Lower leg skin (tissue), 4 donors: ENCODE measurements at regions not wholly inside any gene's neighbourhood (a gene's known extent, or its start where the extent isn't known, plus 50 kb on each side); places are given as distances from the start of the nearest gene placed in this dataset.

Source experiments
- DNase-seq, 2 donors: peaks; one replicate each; pipeline ENCODE4 v3.0.0-alpha.2; 2019; ENCODE audit warnings: low spot score in 2 of 2
- H3K4me3 ChIP-seq: fragments of 200-600 bp; sonication (generic); 2 replicates; pipeline ENCODE4 v1.5.1; 2017; ENCODE audit warnings: mild to moderate bottlenecking, low read depth; ENCODE audit not compliant: poor library complexity, severe bottlenecking
- CTCF ChIP-seq, 3 donors: fragments of 450-650 bp; IDR thresholded peaks; one replicate each; pipeline ENCODE4 v1.5.1; 2016; ENCODE audit warnings: antibody characterized with exemption in 3 of 3, mild to moderate bottlenecking in 3 of 3, moderate library complexity in 2 of 3
- POLR2A ChIP-seq, 2 donors: fragments of 450-650 bp; IDR thresholded peaks; one replicate each; pipeline ENCODE4 v1.6.1; 2016 to 2017; ENCODE audit warnings: antibody characterized with exemption in 2 of 2, mild to moderate bottlenecking in 1 of 2, moderate library complexity in 1 of 2
- WGBS, 2 donors: methylation state at CpG; one replicate each; pipeline ENCODE4 v1.1.5; 2018; 5-methylcytosine and 5-hydroxymethylcytosine counted together
- intact Hi-C: fragments of 100-400 bp; cut with DNase I; formaldehyde crosslinking; loops from one replicate; pipeline ENCODE4 v1.15.0; 2023; ENCODE audit warnings: low total_unique reads

GRCh38 chr2:60234274-60234986, 319.0 kb downstream of the BCL11A start:
- WGBS, 2 donors, result 69 to 79% methylated on average over 6 of the region's 6 CpGs
- H3K4me3 ChIP-seq, result no peak overlapping the region
- TF ChIP-seq POLR2A (IDR thresholded peaks at IDR 0.05), result no peak
- DNase-seq, result no peak
- intact Hi-C loops, result no loop called here

GRCh38 chr2:60230596-60230995, 322.9 kb downstream of the BCL11A start:
- TF ChIP-seq POLR2A (IDR thresholded peaks at IDR 0.05) (no peak), CTCF (IDR thresholded peaks at IDR 0.05) (no peak)
- no peak for DNase-seq
- intact Hi-C loops, result no loop called here
- 28 to 33% methylated on average over 2 of the region's 2 CpGs for WGBS, 2 donors
- no peak overlapping the region for H3K4me3 ChIP-seq

- no peak overlapping the region for H3K4me3 ChIP-seq
- intact Hi-C loops, result no loop called here
- no peak for DNase-seq
- 52 to 74% methylated on average over 6 of the region's 6 CpGs for WGBS, 2 donors
- TF ChIP-seq POLR2A (IDR thresholded peaks at IDR 0.05) (no peak), CTCF (IDR thresholded peaks at IDR 0.05) (no peak)
Observed at GRCh38 chr2:60230037-60230436, 323.4 kb downstream of the BCL11A start.

GRCh38 chr2:60226943-60227342, 326.5 kb downstream of the BCL11A start:
- WGBS, 2 donors, result 89 to 92% methylated on average over 3 of the region's 3 CpGs
- TF ChIP-seq CTCF (IDR thresholded peaks at IDR 0.05) (no peak), POLR2A (IDR thresholded peaks at IDR 0.05) (no peak)
- H3K4me3 ChIP-seq, result no peak overlapping the region
- no peak for DNase-seq
- intact Hi-C loops, result no loop called here

GRCh38 chr2:60226191-60226590, 327.3 kb downstream of the BCL11A start:
- intact Hi-C loops, result no loop called here
- DNase-seq, result no peak
- TF ChIP-seq POLR2A (IDR thresholded peaks at IDR 0.05), result no peak
- no peak for TF ChIP-seq CTCF (IDR thresholded peaks at IDR 0.05)
- WGBS, 2 donors, result 87 to 94% methylated on average over 3 of the region's 3 CpGs
- H3K4me3 ChIP-seq, result no peak overlapping the region

- H3K4me3 ChIP-seq, result no peak overlapping the region
- no peak for DNase-seq
- WGBS, 2 donors, result 46 to 54% methylated on average over 2 of the region's 2 CpGs
- intact Hi-C loops, result no loop called here
- TF ChIP-seq CTCF (IDR thresholded peaks at IDR 0.05) (no peak), POLR2A (IDR thresholded peaks at IDR 0.05) (no peak)
Observed at GRCh38 chr2:60223859-60224258, 329.6 kb downstream of the BCL11A start.
